HEK293 (cell line): ENCODE measurements at regions not wholly inside any gene's neighbourhood (a gene's known extent, or its start where the extent isn't known, plus 50 kb on each side); places are given as distances from the start of the nearest gene placed in this dataset.

Source experiments
- CTCF ChIP-seq: fragments of 450-650 bp; formaldehyde crosslinking; IDR thresholded peaks from 2 replicates; pipeline ENCODE4 v1.5.1; 2016; ENCODE audit warnings: missing biosample characterization, missing genetic modification characterization
- IKZF3 ChIP-seq: fragments of 450-650 bp; IDR thresholded peaks from 2 replicates; pipeline ENCODE4 v1.5.0; 2018; ENCODE audit warnings: missing biosample characterization, mild to moderate bottlenecking, missing genetic modification characterization, moderate library complexity
- TCF7L2 ChIP-seq: IDR thresholded peaks from 2 replicates; pipeline ENCODE4 v1.6.1; 2011; ENCODE audit warnings: low read depth, mild to moderate bottlenecking, inconsistent platforms, low read length, moderate library complexity, borderline replicate concordance
- ZNF501 ChIP-seq: fragments of 450-650 bp; formaldehyde crosslinking; IDR thresholded peaks from 2 replicates; pipeline ENCODE4 v1.5.1; 2016; ENCODE audit warnings: missing biosample characterization, missing genetic modification characterization

GRCh38 chr3:144029769-144030168 is 58.1 kb downstream of the DIPK2A start:
- TF ChIP-seq CTCF (no peak), ZNF501 (no peak), IKZF3 (tag by site-specific recombination) (no peak), TCF7L2 (no peak)
